Right renal pelvis (tissue), 4 donors: ENCODE measurements at regions not wholly inside any gene's neighbourhood (a gene's known extent, or its start where the extent isn't known, plus 50 kb on each side); places are given as distances from the start of the nearest gene placed in this dataset.

Experiments used
- DNase-seq, 4 donors: peaks; one replicate each; pipeline ENCODE4 v3.0.0-alpha.2; 2013; ENCODE audit warnings: low read depth in 4 of 4, low spot score in 3 of 4, missing footprints in 1 of 4

- DNase-seq, result no peak
These were observed 269.0 kb upstream of the CXXC4 start for GRCh38 chr4:104763554-104764222.

GRCh38 chr4:104766676-104767075, 272.0 kb upstream of the CXXC4 start:
- no peak for DNase-seq

GRCh38 chr4:104772849-104773248, 278.2 kb upstream of the CXXC4 start:
- no peak for DNase-seq

GRCh38 chr4:104795264-104795939, 300.7 kb upstream of the CXXC4 start:
- no peak for DNase-seq

- no peak for DNase-seq
These were observed 317.0 kb upstream of the CXXC4 start for GRCh38 chr4:104811727-104812126.

GRCh38 chr4:104815665-104816064, 321.0 kb upstream of the CXXC4 start:
- no peak for DNase-seq

GRCh38 chr4:104818579-104818978, 323.9 kb upstream of the CXXC4 start:
- DNase-seq, result no peak

- DNase-seq, result no peak
These were observed 320.5 kb upstream of the TET2 start for GRCh38 chr4:104826171-104826570.

GRCh38 chr4:104829761-104830160, 316.9 kb upstream of the TET2 start:
- DNase-seq, result no peak

- no peak for DNase-seq
These were observed 298.0 kb upstream of the TET2 start for GRCh38 chr4:104848597-104849225.

- DNase-seq, result no peak
These were observed 287.0 kb upstream of the TET2 start for GRCh38 chr4:104859601-104860237.

- DNase-seq, result peak; percentile 57 to 66 (median 62)
These were observed 286.2 kb upstream of the TET2 start for GRCh38 chr4:104860238-104861123.

GRCh38 chr4:104866809-104867208, 279.9 kb upstream of the TET2 start:
- DNase-seq, result no peak

GRCh38 chr4:104868533-104868932, 278.1 kb upstream of the TET2 start:
- DNase-seq, result no peak

GRCh38 chr4:104868958-104869357, 277.7 kb upstream of the TET2 start:
- no peak for DNase-seq

GRCh38 chr4:104869831-104870230, 276.8 kb upstream of the TET2 start:
- DNase-seq, result no peak

GRCh38 chr4:104870495-104871233, 276.0 kb upstream of the TET2 start:
- no peak for DNase-seq

- no peak for DNase-seq
These were observed 267.7 kb upstream of the TET2 start for GRCh38 chr4:104878936-104879335.

- no peak for DNase-seq
These were observed 267.3 kb upstream of the TET2 start for GRCh38 chr4:104879367-104879766.

- no peak for DNase-seq
These were observed 266.8 kb upstream of the TET2 start for GRCh38 chr4:104879854-104880253.
